ENCODE measurements at regions not wholly inside any gene's neighbourhood (a gene's known extent, or its start where the extent isn't known, plus 50 kb on each side); places are given as distances from the start of the nearest gene placed in this dataset.

DNA sequence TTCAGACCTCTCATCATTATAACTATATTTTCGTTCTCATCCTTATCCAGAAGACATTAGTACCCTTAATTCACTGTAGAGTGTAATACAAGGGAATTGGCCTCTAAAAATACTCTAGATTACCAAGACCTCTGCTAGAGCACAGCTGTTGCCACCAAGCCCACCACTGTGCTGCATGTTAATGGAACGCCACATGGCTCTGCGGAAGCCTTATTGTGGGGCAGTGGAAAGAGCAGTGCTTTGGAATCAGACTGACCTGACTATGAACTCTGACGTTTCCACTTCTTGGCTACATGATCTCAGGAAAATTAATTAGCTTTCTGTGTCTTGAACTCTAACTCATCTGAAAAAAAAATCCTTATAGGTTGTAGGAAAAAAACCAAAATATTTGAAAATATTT is 222.1 kb downstream of the LMX1A start:
- no peak for DNase-seq
- intact Hi-C loops (cut with DNase I) = no loop called here
- Histone ChIP-seq H3K4me3 (no peak overlapping the region), H3K27ac (no peak overlapping the region), H3K4me1 (no peaks in the 10 kb centered on the region), H3K27me3 (ENCODE audit: low read depth) (peaks cover 5% of the 10 kb centered on the region), H3K9me3 (no peaks in the 10 kb centered on the region), H3K36me3 (no peaks in the 10 kb centered on the region)
- TF ChIP-seq, protein P1, sequence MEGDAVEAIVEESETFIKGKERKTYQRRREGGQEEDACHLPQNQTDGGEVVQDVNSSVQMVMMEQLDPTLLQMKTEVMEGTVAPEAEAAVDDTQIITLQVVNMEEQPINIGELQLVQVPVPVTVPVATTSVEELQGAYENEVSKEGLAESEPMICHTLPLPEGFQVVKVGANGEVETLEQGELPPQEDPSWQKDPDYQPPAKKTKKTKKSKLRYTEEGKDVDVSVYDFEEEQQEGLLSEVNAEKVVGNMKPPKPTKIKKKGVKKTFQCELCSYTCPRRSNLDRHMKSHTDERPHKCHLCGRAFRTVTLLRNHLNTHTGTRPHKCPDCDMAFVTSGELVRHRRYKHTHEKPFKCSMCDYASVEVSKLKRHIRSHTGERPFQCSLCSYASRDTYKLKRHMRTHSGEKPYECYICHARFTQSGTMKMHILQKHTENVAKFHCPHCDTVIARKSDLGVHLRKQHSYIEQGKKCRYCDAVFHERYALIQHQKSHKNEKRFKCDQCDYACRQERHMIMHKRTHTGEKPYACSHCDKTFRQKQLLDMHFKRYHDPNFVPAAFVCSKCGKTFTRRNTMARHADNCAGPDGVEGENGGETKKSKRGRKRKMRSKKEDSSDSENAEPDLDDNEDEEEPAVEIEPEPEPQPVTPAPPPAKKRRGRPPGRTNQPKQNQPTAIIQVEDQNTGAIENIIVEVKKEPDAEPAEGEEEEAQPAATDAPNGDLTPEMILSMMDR (IDR thresholded peaks at IDR 0.05) = no peak
- no peak for ATAC-seq

DNA sequence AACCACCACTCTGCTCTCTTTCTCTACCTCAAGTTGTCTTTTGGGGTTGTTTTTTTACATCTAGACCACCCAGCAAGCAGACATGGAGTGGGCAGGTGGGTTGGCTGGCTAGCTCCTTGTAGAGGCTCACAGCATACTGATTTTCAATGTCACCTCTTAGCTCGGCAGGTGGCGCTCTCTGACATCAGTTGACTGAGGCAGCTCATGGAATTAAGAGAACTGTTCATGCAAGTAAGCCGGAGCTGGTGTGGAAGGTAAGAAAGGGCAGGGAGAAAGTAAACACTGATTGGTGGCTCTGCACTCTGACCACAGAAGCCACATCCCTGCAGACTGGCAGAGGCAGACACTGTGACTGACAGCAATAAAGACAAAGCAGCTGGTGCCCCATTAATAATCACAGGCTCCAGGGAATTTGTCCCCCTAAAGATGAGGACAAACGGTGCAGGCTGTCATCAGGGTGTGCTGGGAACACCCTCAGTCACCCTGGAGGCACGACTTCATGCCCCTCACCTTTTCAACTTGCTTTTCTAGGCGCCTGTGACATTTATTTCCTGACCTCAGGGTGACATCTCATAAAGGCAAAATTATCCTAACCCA is 226.8 kb downstream of the LMX1A start:
- Histone ChIP-seq H3K4me1 (no peaks in the 10 kb centered on the region), H3K27ac (no peak overlapping the region), H3K4me3 (no peak overlapping the region), H3K36me3 (no peaks in the 10 kb centered on the region), H3K9me3 (no peaks in the 10 kb centered on the region), H3K27me3 (ENCODE audit: low read depth) (peaks cover 12% of the 10 kb centered on the region)
- TF ChIP-seq, protein P1 (IDR thresholded peaks at IDR 0.05) = peak; percentile 34
- intact Hi-C loops (cut with DNase I) = no loop called here
- DNase-seq (peak; percentile 57), ATAC-seq (peak; percentile 57 to 61)

DNA sequence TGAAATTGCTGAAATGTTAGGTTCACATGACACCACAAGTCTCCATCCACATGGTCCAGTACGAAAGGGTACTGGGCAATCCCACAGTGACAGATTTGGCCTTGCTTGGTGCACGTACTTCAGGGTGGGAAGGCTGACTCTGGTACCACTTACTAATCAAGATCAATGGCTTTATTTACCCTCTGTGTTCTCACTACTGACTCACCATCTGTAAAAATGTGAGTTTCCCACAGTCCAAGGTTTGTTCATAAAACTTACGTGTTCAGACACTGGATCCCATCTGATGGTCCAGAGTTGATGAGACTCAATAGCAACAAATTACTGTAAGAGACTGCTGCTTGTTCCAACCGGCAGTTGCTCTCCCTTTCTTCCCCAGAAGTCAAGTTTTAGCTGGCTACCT is 231.7 kb downstream of the LMX1A start:
- Histone ChIP-seq H3K36me3 (no peaks in the 10 kb centered on the region), H3K9me3 (no peaks in the 10 kb centered on the region), H3K27me3 (ENCODE audit: low read depth) (peaks cover 11% of the 10 kb centered on the region), H3K27ac (no peak overlapping the region), H3K4me3 (no peak overlapping the region), H3K4me1 (no peaks in the 10 kb centered on the region)
- ATAC-seq (no peak), DNase-seq (no peak)
- TF ChIP-seq, protein P1 (IDR thresholded peaks at IDR 0.05) = no peak
- intact Hi-C loops (cut with DNase I) = no loop called here

DNA sequence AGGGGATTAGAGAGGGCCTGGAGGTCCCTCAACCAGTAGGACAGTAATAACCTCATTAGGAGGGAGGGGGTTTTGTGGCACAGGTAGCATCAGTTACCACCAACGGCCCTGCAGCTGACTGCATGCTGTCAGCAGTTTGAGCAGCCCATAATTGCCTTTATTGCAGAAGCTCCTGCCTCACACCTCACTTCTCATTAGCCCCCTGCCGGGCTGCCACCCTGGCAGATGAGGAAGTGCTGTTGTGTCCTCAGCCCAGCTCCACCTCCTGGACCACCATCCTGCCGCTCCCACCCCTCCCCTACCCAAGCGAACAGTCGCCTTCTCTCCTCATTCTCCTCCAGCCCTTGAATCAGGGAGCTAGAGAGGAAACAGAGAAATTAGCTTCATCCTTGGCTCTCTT is 237.4 kb downstream of the LMX1A start:
- Histone ChIP-seq H3K9me3 (no peaks in the 10 kb centered on the region), H3K4me1 (no peaks in the 10 kb centered on the region), H3K4me3 (no peak overlapping the region), H3K27me3 (ENCODE audit: low read depth) (peaks cover 23% of the 10 kb centered on the region), H3K27ac (no peak overlapping the region), H3K36me3 (no peaks in the 10 kb centered on the region)
- TF ChIP-seq, protein P1 (IDR thresholded peaks at IDR 0.05) = no peak
- ATAC-seq (no peak), DNase-seq (no peak)
- intact Hi-C loops (cut with DNase I) = no loop called here

DNA sequence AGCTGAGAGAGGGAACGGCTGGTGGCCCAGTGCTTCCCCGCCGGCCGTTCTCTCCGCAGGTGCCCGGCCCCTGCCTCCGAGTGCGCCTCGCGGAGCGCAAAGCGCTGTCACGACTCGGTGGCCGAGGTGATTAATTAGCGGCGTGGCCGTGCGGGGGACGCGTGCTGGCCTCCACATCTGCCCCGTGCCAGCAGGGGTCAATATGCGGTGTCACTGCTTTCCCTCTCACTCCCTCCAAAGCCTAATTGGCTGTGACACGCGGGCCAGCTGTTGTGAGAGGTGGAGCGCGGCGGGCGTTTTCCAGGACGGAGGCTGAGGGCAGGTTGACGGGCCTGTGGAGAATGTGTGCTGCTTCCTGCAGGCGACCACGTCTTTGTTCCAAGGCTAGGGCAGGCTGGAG is 239.0 kb downstream of the LMX1A start:
- Histone ChIP-seq H3K4me1 (no peaks in the 10 kb centered on the region), H3K36me3 (no peaks in the 10 kb centered on the region), H3K4me3 (no peak overlapping the region), H3K9me3 (no peaks in the 10 kb centered on the region), H3K27ac (no peak overlapping the region), H3K27me3 (ENCODE audit: low read depth) (peaks cover 23% of the 10 kb centered on the region)
- DNase-seq (no peak), ATAC-seq (no peak)
- TF ChIP-seq, protein P1 (IDR thresholded peaks at IDR 0.05) = no peak
- intact Hi-C loops (cut with DNase I) = no loop called here

Data from lower lobe of right lung (tissue), 2 donors.